Left lobe of liver (tissue), 2 donors: ENCODE measurements at regions not wholly inside any gene's neighbourhood (a gene's known extent, or its start where the extent isn't known, plus 50 kb on each side); places are given as distances from the start of the nearest gene placed in this dataset.

ENCODE experiments used
- ATAC-seq: fragments of 200-7000 bp; cut with Tn5 transposase; one replicate; pipeline ENCODE4 v1.9.1; 2020; ENCODE audit warnings: mild to moderate bottlenecking, moderate library complexity
- DNase-seq: peaks from one replicate; pipeline ENCODE4 v3.0.0-alpha.2; 2020; ENCODE audit warnings: low spot score
- donor health status: DM: no; HTN: no; CAD: no; lungs with moderate emphysema.
- donor health status: DM: no; HTN: yes; CAD: no.

- no peak for ATAC-seq
- DNase-seq = no peak
These were observed 340.2 kb upstream of the DDHD1 start for GRCh38 chr14:53493320-53493719.

GRCh38 chr14:53491884-53492277 is 338.8 kb upstream of the DDHD1 start:
- no peak for DNase-seq
- no peak for ATAC-seq

- ATAC-seq (no peak), DNase-seq (no peak)
These were observed 338.2 kb upstream of the DDHD1 start for GRCh38 chr14:53491256-53491883.

- DNase-seq = no peak
- no peak for ATAC-seq
These were observed 325.1 kb upstream of the DDHD1 start for GRCh38 chr14:53478174-53478573.

GRCh38 chr14:53473480-53473879 is 320.4 kb upstream of the DDHD1 start:
- ATAC-seq (no peak), DNase-seq (no peak)

- DNase-seq = no peak
- ATAC-seq = no peak
These were observed 319.2 kb upstream of the DDHD1 start for GRCh38 chr14:53472306-53472705.

DNA sequence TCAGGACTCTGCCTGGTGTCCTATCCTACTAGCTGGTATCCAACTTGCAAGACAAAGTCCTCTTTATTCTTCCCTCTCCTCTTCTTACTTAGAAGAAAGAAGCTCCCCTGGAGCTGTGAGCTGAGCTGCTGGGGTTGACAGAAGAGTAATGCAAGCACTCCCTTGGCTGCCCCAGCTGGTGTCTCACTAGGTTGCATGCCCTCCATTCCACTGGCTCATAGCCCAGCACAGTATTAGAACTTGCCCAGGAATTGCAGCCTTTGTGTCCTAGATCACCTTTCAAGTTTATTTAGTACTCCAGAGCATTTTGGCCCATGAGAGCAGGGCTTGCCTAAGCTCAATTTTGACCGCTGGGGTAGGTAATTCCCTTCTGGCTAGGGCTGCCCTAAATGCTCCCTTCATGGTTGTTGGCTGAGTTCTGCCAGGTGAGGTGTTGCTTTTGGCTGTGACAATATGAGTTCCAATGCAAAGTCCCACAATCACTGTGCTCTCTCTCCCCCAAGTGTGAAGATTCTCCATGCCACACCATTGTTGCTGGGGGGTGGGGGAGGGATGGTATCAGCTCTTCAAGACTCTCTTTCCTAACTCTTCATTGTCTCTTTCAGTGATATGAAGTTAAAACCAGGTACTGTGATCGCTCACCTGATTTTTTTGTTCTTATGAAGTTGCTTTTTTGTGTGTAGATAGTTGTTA is 317.4 kb upstream of the DDHD1 start:
- DNase-seq (peak; percentile 51), ATAC-seq (peak; percentile 95)

GRCh38 chr14:53468876-53469275 is 315.8 kb upstream of the DDHD1 start:
- ATAC-seq (no peak), DNase-seq (no peak)

DNA sequence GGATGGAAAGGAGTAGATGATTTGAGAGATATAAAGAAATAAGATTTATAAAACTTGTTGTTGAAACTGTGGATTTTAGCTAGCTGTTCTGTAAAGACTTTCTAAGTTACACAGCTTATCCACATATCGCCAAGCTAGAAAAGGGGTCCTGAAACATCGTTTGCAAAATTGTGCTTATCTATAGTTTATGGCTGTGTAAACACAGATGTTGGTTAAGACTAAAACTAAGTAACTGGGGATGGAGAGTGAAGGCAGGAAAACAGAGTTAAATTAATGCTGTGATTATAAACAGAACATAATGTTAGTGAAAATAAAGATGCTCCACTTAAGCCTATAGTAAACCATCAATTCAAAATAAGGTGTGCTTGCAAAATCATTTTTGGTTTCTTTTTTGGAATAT is 311.3 kb upstream of the DDHD1 start:
- no peak for ATAC-seq
- no peak for DNase-seq

GRCh38 chr14:53462931-53463778 is 310.0 kb upstream of the DDHD1 start:
- ATAC-seq = no peak
- no peak for DNase-seq

DNA sequence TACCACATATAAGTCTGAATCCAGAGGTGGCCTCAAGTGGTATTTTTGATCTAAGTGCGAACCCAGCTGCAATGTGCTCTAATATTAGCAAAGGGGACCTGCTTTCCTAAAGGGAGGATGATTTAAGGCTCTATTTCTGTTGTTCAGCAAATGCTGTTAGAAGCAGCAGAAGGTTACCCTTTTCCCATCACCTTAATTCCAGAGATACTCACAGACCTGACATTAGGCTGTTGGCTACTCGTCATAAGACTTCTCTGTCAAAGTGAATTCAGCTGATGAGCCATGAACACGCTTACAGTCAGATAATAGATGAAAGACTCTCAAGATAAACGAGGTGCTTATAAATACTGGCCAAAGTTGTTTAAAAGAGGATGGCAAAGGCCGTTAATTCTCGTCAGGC is 308.7 kb upstream of the DDHD1 start:
- ATAC-seq = no peak
- no peak for DNase-seq

GRCh38 chr14:53460544-53460943 is 307.4 kb upstream of the DDHD1 start:
- ATAC-seq = no peak
- no peak for DNase-seq

DNA sequence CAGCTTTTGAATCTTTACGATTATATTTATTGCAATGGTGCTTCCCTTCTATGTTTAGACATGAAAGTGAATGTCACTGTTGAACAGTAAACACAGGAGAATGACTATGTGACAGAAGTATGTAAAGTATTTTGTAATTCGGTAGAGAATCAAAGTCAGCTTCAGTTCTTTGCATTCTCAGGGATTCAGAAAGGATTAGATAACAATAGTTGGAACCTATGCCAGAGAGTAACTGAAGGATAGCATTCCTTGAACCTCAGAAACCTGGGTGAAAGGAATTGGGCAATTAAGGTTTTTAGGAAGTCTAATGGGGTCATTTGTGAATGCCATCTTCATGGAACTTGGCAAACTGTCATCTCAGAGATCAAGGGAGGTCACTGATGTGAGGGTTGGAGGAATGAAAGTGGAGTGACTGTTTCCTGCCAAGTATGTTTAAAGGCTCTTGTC is 305.3 kb upstream of the DDHD1 start:
- DNase-seq = no peak
- ATAC-seq = no peak

DNA sequence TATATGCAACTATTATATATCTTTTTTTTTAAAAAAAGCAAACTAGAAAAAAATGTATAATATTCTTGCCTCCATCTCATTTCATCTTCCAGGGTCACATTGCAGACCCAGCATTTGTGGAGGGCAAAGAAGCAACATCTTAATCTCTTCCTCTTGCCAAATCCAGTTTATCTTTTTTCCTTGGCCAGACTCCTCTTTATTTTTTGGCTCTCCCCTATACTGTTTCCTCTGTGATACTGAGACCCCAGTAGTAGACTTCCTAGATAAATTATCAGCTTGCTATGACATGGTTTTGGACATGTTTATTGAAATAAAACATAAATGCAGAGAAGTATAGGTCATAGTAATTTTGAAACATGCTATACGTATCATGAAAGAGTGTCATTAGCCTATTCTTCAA is 303.8 kb upstream of the DDHD1 start:
- DNase-seq (no peak), ATAC-seq (no peak)

- DNase-seq (no peak), ATAC-seq (no peak)
These were observed 299.0 kb upstream of the DDHD1 start for GRCh38 chr14:53452005-53452673.

DNA sequence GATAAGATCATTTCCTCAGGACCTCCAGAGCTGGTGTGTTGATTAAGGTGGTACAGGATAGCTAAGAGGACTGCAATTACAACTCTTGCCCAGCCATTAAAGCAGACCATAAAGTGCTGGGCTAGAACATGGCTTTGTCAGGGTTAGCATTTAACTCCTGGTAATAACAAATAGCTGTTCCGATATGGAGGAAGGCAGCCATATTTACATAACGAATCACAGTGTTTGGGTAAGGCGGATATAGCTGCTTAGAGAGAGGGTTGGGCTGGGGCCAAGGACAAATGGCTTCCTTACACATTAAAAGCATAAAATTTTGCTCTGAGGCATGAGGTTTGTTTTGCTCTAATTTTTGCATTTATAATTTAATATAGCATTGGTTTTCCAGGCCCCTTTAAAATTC is 297.7 kb upstream of the DDHD1 start:
- ATAC-seq = no peak
- no peak for DNase-seq

DNA sequence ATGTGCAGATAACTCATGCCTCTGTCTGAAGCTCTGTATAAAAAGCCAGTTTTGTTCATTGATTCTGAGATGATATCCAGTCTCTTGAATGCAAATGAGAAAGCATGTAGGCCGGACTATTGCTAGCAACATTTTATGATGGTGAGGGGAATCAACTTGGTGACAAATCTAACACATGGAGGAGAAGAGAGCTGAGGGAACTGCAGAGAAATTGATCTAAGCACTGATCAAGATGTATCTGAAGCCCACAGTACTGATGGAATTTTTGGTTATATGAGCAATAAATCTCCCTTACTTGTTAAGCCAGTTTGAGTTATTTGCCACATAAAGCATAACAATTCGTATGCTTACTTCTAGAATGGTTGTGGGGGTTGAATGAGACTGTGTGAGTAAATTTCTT is 295.6 kb upstream of the DDHD1 start:
- DNase-seq (no peak), ATAC-seq (no peak)

DNA sequence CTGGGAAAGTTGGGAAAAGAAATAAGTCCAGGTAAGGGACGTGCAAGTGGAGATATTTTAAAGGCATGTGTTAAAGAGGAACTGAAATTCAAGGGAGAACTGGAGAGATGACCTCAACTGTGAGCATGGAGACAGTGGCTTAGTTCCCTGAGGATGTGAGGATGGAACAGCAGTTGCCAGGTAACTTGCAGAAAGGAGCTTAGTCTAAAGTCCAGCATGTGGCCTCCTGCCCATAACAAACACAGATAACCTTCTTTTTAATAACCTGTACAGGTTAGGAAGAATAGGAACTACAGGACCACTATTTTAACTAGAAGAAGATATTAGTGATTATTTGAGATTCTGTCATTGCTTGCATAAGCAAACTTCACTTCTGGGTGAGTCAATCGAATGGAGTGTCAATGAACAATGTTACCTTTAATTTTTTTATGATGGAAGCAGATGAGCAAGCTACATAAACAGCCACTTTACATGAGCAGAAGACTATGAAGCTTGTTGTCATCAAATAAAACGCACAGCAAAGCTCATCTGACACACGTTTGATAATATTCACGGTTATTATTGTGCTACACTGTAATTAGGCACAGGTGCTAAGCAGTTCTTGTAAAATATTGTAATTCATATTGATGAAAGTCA is 291.7 kb upstream of the DDHD1 start:
- DNase-seq (no peak), ATAC-seq (no peak)

DNA sequence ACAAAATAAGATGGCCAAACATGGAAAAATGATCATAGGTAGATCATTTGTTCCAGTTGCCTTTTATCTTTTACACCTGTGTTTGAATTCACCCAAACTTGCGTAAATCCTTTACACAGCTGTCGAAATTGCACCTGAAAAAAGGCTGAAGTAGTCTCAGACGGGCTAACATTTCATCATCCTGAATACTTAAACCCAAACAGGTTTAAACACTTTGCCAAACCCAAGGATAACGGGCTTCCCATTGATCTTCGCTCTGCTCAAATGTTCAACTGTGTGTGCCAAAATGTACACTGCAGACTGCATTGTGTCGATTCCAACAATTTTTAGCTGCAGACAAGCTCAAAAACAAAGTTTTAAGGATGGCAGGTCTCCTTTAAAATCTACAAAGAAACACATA is 288.7 kb upstream of the DDHD1 start:
- no peak for ATAC-seq

DNA sequence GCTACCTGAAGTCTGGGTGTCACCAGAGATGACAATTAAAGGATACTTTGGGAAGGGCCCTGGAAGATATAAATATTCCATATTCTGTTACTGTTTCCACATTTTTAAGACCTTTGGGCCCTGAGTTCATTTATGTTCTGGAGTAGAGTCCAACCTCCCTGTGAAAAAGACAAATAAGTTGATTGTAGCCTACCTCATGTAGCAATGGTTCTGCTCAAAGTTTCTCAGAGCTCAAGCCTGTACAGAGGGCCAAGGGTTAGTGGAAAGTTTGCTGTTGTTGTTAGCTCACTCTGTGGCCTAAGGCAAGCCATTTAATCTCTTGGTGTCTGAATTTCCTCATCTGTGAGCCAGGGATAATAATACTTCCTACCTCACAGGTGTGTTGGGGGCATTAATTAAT is 284.7 kb upstream of the DDHD1 start:
- ATAC-seq = no peak
- no peak for DNase-seq

More for the DNA sequence above, 288.7 kb upstream of the DDHD1 start:
- DNase-seq = no peak

DNA sequence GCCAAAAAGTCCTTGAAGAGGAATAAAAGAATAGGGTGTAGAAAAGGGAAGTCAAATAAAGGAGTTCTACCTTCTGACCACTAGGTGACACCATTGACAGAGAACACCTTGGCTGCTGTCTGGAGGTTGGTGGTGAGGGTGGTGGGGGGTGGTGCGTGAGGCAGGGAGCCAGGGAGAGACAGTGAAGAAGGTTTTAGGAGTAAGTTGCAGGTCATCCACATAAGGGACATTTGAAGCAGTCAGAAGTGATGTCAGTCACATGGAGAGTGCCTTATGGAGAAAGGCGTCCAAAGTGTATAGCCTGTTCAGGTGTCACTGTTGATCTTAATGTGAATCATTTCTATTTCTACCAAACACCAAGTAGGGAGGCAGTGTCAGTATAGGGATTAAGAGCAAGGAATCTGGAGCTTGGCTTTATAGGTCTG is 279.3 kb upstream of the DDHD1 start:
- ATAC-seq = peak; percentile 74
- no peak for DNase-seq
